AG04450 (cell line): ENCODE measurements at regions not wholly inside any gene's neighbourhood (a gene's known extent, or its start where the extent isn't known, plus 50 kb on each side); places are given as distances from the start of the nearest gene placed in this dataset.

Experiments used
- CTCF ChIA-PET: fragments of 300-600, 350-600 bp; formaldehyde crosslinking; extraction: SDS; loops from one replicate; lab custom pipeline; 2022; ENCODE audit warnings: antibody characterized with exemption, inconsistent platforms; lab: Charles Lee
- POLR2A ChIA-PET: fragments of 350-600 bp; formaldehyde crosslinking; extraction: SDS; loops from one replicate; lab custom pipeline; 2021; ENCODE audit warnings: antibody characterized with exemption, inconsistent platforms; lab: Yijun Ruan, JAX
- DNase-seq: peaks from one replicate; pipeline ENCODE4 v3.0.0-alpha.2; 2011; ENCODE audit warnings: low read depth, low spot score
- H3K27ac ChIP-seq: one replicate; pipeline ENCODE4 v1.5.1; 2012; ENCODE audit warnings: low read depth, low read length, control low read depth
- H3K27me3 ChIP-seq: one replicate; pipeline ENCODE4 v1.6.0; 2012; ENCODE audit warnings: low read length; ENCODE audit not compliant: control insufficient read depth, insufficient read depth
- H3K4me3 ChIP-seq: 2 replicates; pipeline ENCODE4 v1.5.1; 2011; ENCODE audit warnings: mild to moderate bottlenecking, low read depth, low read length, control low read depth
- H3K9me3 ChIP-seq: 2 replicates; pipeline ENCODE4 v1.5.1; 2012; ENCODE audit warnings: low read length; ENCODE audit not compliant: control insufficient read depth, insufficient read depth
- CTCF ChIP-seq: IDR thresholded peaks from 2 replicates; pipeline ENCODE4 v1.5.1; 2011; ENCODE audit warnings: low read depth, low read length, control low read depth, inconsistent platforms

- ChIA-PET POLR2A (no interaction called here), CTCF (no interaction called here)
- Histone ChIP-seq H3K27ac (no peak overlapping the region), H3K27me3 (peaks cover 12% of the 10 kb centered on the region), H3K9me3 (no peaks in the 10 kb centered on the region), H3K4me3 (no peak overlapping the region)
- DNase-seq: no peak
- no peak for TF ChIP-seq CTCF
These were observed 320.7 kb downstream of the CDC5L start for GRCh38 chr6:44708208-44708607.

- no peak for TF ChIP-seq CTCF
- H3K27ac ChIP-seq: no peak overlapping the region
- no peaks in the 10 kb centered on the region for H3K9me3 ChIP-seq
- ChIA-PET CTCF (no interaction called here), POLR2A (no interaction called here)
- DNase-seq: no peak
- H3K27me3 ChIP-seq: peaks cover 18% of the 10 kb centered on the region
- no peak overlapping the region for H3K4me3 ChIP-seq
These were observed 325.0 kb downstream of the CDC5L start for GRCh38 chr6:44712353-44713111.

- Histone ChIP-seq H3K9me3 (no peaks in the 10 kb centered on the region), H3K27ac (no peak overlapping the region), H3K4me3 (no peak overlapping the region), H3K27me3 (peaks cover 18% of the 10 kb centered on the region)
- ChIA-PET CTCF (no interaction called here), POLR2A (no interaction called here)
- DNase-seq: no peak
- TF ChIP-seq CTCF: no peak
These were observed 327.7 kb downstream of the CDC5L start for GRCh38 chr6:44715188-44715587.

GRCh38 chr6:44715925-44716324 is 328.4 kb downstream of the CDC5L start:
- no peaks in the 10 kb centered on the region for H3K9me3 ChIP-seq
- no peak for TF ChIP-seq CTCF
- no peak overlapping the region for H3K4me3 ChIP-seq
- POLR2A ChIA-PET: no interaction called here
- DNase-seq: no peak
- CTCF ChIA-PET: no interaction called here
- no peak overlapping the region for H3K27ac ChIP-seq
- H3K27me3 ChIP-seq: peaks cover 18% of the 10 kb centered on the region

GRCh38 chr6:44717431-44717830 is 329.9 kb downstream of the CDC5L start:
- Histone ChIP-seq H3K27me3 (peaks cover 18% of the 10 kb centered on the region), H3K4me3 (no peak overlapping the region), H3K27ac (no peak overlapping the region), H3K9me3 (no peaks in the 10 kb centered on the region)
- POLR2A ChIA-PET: interaction anchor here (0.6 kb wide), 1 partner anchor 42 kb away, joined by 3 read pairs; no protein-coding TSS in a partner anchor
- CTCF ChIA-PET: no interaction called here
- DNase-seq: no peak
- TF ChIP-seq CTCF: no peak
